Iris pigment epithelial cell (primary cell): ENCODE measurements at regions not wholly inside any gene's neighbourhood (a gene's known extent, or its start where the extent isn't known, plus 50 kb on each side); places are given as distances from the start of the nearest gene placed in this dataset.

Experiments
- DNase-seq: peaks from one replicate; pipeline ENCODE4 v3.0.0-alpha.2; 2011; ENCODE audit warnings: low read depth

- no peak for DNase-seq
Measured at GRCh38 chr4:164701665-164702064, 52.3 kb upstream of the SMIM31 start.
